GM21786 (cell line): ENCODE measurements at regions not wholly inside any gene's neighbourhood (a gene's known extent, or its start where the extent isn't known, plus 50 kb on each side); places are given as distances from the start of the nearest gene placed in this dataset.
"Not testable (repeated sequence)": the region's sequence is repeated elsewhere in the genome, so short reads cannot be mapped to it uniquely, and the experiment has no call there.

Source experiments
- ATAC-seq: cut with Tn5 transposase; IDR thresholded peaks from one replicate; pipeline ENCODE4 v1.9.1; 2021; ENCODE audit not compliant: unreplicated experiment

DNA sequence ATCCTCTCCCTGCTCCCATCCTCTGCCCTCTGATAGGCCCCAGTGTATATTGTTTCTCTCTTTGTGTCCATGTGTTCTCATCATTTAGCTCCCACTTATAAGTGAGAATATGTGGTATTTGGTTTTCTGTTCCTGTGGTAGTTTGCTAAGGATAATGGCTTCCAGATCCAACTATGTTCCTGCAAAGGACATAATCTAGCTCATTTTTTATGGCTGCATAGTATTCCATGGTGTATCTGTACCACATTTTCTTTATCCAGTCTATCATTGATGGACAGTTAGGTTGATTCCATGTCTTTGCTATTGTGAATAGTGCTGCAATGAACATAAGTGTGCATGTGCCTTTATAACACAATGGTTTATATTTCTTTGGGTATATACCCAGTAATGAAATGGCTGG, 57.8 kb upstream of the SMIM30 start:
- ATAC-seq, result not testable (repeated sequence)

DNA sequence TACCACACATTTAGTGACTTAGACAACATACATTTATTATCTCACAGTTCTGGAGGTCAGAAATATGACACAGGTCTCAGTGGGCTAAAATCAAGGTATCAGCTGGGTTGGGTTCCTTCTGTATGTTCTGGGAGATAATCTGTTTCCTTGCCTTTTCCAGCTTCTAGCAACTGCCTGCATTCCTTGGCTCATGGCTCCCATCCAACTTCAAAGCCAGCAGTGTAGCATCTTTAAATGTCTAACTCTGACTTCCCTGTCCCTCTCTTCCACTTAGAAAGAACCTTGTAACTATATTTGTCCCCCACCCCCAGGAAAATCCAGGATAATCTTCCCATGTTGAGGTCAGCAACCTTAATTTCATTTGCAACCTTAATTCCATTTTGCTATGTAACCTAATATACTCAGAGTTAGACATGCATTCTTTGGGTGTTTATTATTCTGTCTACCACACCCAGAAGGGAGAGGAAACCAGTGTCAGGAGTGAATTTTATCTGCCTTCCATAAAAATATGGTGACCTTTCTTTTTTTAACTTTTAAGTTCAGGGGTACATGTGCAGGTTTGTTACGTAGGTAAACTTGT, 57.3 kb upstream of the SMIM30 start:
- ATAC-seq, result no peak

DNA sequence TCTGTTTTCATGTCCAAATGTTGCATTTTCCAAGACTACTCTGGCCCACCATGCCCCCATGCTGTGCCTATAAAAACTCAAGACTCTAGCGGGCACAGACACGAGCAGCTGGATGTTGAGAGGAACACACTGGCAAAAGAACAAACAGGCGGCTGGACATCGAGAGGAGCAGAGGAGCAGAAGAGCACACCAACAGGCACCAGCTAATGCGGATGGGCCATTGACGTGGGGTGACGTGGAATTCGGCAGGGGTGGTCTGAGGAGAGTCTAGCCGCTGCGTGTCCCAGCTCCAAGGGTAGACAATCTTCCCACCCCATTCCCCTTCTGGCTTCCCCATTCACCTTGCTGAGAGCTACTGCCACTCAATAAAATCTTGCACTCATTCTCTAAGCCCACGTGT, 54.4 kb upstream of the SMIM30 start:
- no peak for ATAC-seq

DNA sequence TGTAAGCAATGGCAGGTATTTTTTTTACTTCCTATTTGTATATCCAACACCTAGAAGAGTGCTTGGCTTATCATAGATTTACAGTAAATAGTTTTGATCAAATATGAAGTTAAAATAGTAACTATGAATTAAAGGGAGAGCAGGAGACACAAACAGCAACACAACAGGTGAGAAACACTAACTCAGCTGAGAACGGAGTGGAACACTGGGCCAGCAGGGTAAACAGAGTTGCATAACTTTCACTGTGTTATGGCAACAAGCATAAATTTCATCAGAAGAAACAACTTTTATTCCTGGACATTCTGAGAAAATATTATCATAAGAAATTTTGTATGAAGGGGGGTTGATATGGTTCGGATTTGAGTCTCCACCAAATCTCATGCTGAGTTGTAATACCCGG, 52.2 kb upstream of the SMIM30 start:
- ATAC-seq, result no peak
